ENCODE measurements at regions not wholly inside any gene's neighbourhood (a gene's known extent, or its start where the extent isn't known, plus 50 kb on each side); places are given as distances from the start of the nearest gene placed in this dataset.

DNA sequence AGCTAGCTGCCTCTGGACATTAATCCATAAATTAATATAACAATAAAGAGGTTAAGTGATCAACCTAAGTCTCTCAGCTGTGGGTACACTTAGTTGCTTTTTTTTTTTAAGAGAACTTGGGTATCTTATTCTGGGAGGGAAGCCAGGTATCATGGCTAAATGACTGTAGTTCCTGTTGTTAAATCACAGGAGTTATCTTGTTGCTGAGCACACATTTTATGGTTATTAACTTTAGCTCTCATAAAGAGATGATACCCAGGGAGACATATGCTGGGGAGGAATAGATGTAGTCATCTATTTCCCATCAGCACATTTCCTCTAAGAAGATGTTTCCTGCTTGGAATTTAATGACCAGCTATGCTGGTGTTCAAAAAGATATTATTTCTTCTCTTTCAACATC is 227.8 kb downstream of the PTGER3 start:
- TF ChIP-seq, protein P1, sequence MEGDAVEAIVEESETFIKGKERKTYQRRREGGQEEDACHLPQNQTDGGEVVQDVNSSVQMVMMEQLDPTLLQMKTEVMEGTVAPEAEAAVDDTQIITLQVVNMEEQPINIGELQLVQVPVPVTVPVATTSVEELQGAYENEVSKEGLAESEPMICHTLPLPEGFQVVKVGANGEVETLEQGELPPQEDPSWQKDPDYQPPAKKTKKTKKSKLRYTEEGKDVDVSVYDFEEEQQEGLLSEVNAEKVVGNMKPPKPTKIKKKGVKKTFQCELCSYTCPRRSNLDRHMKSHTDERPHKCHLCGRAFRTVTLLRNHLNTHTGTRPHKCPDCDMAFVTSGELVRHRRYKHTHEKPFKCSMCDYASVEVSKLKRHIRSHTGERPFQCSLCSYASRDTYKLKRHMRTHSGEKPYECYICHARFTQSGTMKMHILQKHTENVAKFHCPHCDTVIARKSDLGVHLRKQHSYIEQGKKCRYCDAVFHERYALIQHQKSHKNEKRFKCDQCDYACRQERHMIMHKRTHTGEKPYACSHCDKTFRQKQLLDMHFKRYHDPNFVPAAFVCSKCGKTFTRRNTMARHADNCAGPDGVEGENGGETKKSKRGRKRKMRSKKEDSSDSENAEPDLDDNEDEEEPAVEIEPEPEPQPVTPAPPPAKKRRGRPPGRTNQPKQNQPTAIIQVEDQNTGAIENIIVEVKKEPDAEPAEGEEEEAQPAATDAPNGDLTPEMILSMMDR (IDR thresholded peaks at IDR 0.05) = no peak
- TF ChIP-seq POLR2A (IDR thresholded peaks at IDR 0.05) = no peak
- TF ChIP-seq POLR2AphosphoS5 (IDR thresholded peaks at IDR 0.05) = no peak
